IPS-18a (cell line): ENCODE measurements at regions not wholly inside any gene's neighbourhood (a gene's known extent, or its start where the extent isn't known, plus 50 kb on each side); places are given as distances from the start of the nearest gene placed in this dataset.

Experiments used
- H3K27ac ChIP-seq: one replicate; pipeline ENCODE4 v1.5.1; 2013; ENCODE audit warnings: low read length
- H3K27me3 ChIP-seq: one replicate; pipeline ENCODE4 v1.6.1; 2013; ENCODE audit warnings: mild to moderate bottlenecking, low read length; ENCODE audit not compliant: control insufficient read depth, insufficient read depth
- H3K36me3 ChIP-seq: one replicate; pipeline ENCODE4 v1.6.1; 2013; ENCODE audit warnings: low read depth, low read length; ENCODE audit not compliant: control insufficient read depth
- H3K4me1 ChIP-seq: one replicate; pipeline ENCODE4 v1.6.1; 2013; ENCODE audit warnings: low read depth, low read length; ENCODE audit not compliant: control insufficient read depth
- H3K4me3 ChIP-seq: one replicate; pipeline ENCODE4 v1.5.1; 2013; ENCODE audit warnings: low read length
- H3K9ac ChIP-seq: one replicate; pipeline ENCODE4 v1.6.1; 2013; ENCODE audit warnings: mild to moderate bottlenecking, low read length, moderate library complexity
- H3K9me3 ChIP-seq: one replicate; pipeline ENCODE4 v1.6.1; 2013; ENCODE audit warnings: low read depth, low read length; ENCODE audit not compliant: control insufficient read depth

GRCh38 chr5:110925398-110925797 lies 146.1 kb upstream of the TSLP start:
- H3K27ac ChIP-seq: no peak overlapping the region
- no peaks in the 10 kb centered on the region for H3K36me3 ChIP-seq
- no peak overlapping the region for H3K9ac ChIP-seq

DNA sequence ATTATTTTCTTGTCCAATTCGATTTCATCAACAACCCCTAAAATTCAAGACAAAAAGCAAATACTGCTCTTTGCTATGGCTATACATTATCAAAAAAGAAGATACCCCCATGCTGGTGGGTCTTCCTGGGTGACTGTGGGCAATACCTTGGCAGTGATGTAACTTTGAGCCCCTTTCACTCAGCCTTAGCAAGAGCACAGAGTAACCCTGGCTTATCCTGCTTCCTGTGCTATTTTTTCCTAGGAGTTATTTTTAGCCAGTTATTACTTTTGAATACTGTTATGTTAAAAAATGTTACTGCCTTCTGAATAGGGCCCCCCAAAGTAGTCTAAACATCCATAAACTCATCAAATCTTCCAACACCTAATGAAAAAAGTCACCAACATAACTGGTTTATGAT lies 145.6 kb upstream of the TSLP start:
- Histone ChIP-seq H3K36me3 (no peaks in the 10 kb centered on the region), H3K4me1 (no peaks in the 10 kb centered on the region), H3K9me3 (no peaks in the 10 kb centered on the region), H3K9ac (no peak overlapping the region), H3K27me3 (no peaks in the 10 kb centered on the region), H3K27ac (no peak overlapping the region), H3K4me3 (no peak overlapping the region)

More at GRCh38 chr5:110925398-110925797, 146.1 kb upstream of the TSLP start:
- no peaks in the 10 kb centered on the region for H3K9me3 ChIP-seq
- no peaks in the 10 kb centered on the region for H3K4me1 ChIP-seq
- no peak overlapping the region for H3K4me3 ChIP-seq
- H3K27me3 ChIP-seq: no peaks in the 10 kb centered on the region

DNA sequence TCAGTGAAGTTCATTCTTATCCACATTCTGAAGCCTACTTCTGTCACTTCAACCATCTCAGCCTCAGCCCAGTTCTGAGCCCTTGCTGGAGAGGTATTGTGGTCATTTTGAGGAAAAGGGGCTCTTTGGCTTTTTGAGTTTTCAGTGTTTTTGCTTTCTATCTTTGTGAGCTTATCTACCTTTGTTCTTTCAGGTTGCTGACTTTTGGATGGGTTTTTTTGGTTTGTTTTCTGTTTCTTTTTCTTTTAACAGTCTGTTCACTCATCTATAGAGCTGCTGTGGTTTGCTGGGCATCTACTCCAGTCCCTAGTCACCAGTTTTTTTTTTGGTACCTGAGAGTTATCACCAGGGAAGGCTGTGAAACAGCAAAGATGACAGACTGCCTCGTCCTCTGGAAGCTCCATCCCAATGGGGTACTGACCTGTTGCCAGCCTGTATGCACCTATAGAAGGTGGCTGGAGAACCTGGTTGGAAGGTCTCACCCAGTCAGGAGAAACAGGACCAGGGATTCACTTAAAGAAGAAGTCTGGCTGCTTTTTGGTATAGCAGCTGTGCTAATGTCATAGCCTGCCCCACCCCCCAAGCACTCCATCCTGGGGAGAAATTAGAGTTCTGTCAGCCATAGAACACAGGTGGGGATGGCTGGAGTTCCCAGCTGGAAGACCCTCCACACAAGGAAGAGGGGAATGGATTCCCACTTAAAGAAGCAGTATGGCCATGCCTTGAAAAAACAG lies 138.6 kb upstream of the TSLP start:
- Histone ChIP-seq H3K27ac (no peak overlapping the region), H3K27me3 (no peaks in the 10 kb centered on the region), H3K36me3 (no peaks in the 10 kb centered on the region), H3K9me3 (no peaks in the 10 kb centered on the region), H3K4me1 (no peaks in the 10 kb centered on the region), H3K9ac (no peak overlapping the region), H3K4me3 (no peak overlapping the region)

DNA sequence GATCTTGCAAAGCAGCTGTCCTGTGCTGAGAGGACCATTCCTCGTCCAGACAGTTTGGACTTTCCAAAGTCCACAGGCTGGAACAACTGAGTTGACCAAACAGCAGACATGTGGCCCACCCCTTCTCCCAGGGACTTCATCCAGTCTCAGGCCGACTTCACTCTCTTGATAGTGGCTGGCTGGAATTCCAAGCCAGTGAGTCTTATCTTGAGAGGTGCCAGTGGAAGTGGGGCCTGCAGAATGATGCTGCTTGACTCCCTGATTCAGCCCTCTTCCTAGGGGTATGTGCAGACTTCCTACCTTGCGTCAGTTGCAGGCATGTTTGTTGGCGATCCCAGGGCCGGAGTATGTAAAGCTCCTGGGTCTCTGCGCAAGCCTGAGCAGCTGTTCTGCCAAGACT lies 131.4 kb upstream of the TSLP start:
- Histone ChIP-seq H3K9ac (no peak overlapping the region), H3K4me1 (no peaks in the 10 kb centered on the region), H3K27ac (no peak overlapping the region), H3K4me3 (no peak overlapping the region), H3K36me3 (no peaks in the 10 kb centered on the region), H3K9me3 (no peaks in the 10 kb centered on the region), H3K27me3 (no peaks in the 10 kb centered on the region)

DNA sequence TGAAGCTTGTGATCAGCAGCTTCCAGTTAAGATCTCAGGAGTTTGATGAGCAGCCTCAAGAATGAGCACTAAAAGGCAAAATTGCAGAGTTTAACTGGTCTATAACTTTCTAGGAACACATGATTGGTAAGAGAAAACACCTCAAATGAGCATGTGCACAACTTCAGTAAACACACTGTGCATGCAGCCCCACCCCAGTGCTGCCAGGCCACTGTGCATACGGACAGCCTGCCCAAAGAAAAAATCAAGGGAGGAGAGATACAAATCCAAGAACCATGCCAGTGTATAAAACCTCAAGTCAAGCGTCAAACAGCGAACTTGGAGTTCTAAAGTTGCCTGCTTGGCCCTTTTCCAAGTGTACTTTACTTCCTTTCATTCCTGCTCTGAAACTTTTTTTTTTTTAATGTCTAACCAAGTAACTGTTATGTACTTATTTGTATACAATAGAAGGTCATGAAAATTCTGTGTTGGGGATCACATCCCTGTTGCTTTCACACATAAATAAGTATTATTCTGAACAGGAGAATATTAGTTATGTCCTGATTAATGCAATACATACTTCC lies 125.6 kb upstream of the TSLP start:
- Histone ChIP-seq H3K9me3 (no peaks in the 10 kb centered on the region), H3K27ac (no peak overlapping the region), H3K36me3 (no peaks in the 10 kb centered on the region), H3K9ac (no peak overlapping the region), H3K27me3 (no peaks in the 10 kb centered on the region), H3K4me3 (no peak overlapping the region), H3K4me1 (no peaks in the 10 kb centered on the region)

- no peaks in the 10 kb centered on the region for H3K36me3 ChIP-seq
- no peak overlapping the region for H3K27ac ChIP-seq
- no peaks in the 10 kb centered on the region for H3K4me1 ChIP-seq
- H3K27me3 ChIP-seq: no peaks in the 10 kb centered on the region
- no peak overlapping the region for H3K9ac ChIP-seq
- H3K4me3 ChIP-seq: no peak overlapping the region
- H3K9me3 ChIP-seq: no peaks in the 10 kb centered on the region
Observed at GRCh38 chr5:110951373-110951791, 120.1 kb upstream of the TSLP start.

DNA sequence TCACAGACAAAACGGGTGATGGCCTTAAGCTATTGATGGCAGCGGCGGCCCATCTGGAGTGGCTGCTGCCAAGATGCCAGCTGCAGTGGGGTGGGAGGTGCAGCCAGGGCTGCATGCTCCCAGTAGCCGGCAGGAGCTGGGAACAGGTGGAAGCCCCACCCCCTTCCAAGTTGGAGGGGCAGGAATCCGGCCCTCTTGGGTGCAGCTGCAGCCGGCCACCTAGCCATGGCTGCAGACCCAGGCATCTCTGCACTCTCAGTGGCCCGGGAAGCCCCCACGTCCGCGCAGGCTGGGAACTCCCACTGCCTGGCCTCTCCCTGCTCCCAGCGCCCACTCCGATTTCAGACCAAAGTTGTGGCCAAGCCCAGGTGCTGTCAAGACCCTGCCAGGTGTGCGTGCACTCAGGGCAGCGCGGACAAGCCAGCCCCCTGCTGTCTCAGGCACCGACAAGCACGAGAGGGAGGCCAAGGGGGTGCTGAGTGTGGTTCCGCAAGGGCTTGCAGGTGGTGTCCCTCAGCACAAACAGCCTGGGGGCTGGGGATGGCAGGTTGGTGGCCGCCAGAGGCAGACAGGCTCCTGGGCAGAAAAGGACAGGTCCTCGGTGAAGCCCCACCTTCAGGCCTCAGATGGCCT lies 115.1 kb upstream of the TSLP start:
- no peaks in the 10 kb centered on the region for H3K36me3 ChIP-seq
- H3K27me3 ChIP-seq: no peaks in the 10 kb centered on the region
- H3K4me1 ChIP-seq: no peaks in the 10 kb centered on the region
- H3K4me3 ChIP-seq: no peak overlapping the region
- no peaks in the 10 kb centered on the region for H3K9me3 ChIP-seq
- H3K9ac ChIP-seq: no peak overlapping the region
- no peak overlapping the region for H3K27ac ChIP-seq

GRCh38 chr5:110956913-110957813 lies 114.3 kb upstream of the TSLP start:
- Histone ChIP-seq H3K36me3 (no peaks in the 10 kb centered on the region), H3K4me1 (no peaks in the 10 kb centered on the region), H3K27ac (no peak overlapping the region), H3K9me3 (no peaks in the 10 kb centered on the region), H3K9ac (no peak overlapping the region), H3K27me3 (no peaks in the 10 kb centered on the region), H3K4me3 (no peak overlapping the region)

GRCh38 chr5:110957934-110958333 lies 113.6 kb upstream of the TSLP start:
- H3K27me3 ChIP-seq: no peaks in the 10 kb centered on the region
- H3K4me1 ChIP-seq: no peaks in the 10 kb centered on the region
- H3K27ac ChIP-seq: no peak overlapping the region
- no peaks in the 10 kb centered on the region for H3K9me3 ChIP-seq
- no peak overlapping the region for H3K4me3 ChIP-seq
- H3K9ac ChIP-seq: no peak overlapping the region
- H3K36me3 ChIP-seq: no peaks in the 10 kb centered on the region

- Histone ChIP-seq H3K36me3 (no peaks in the 10 kb centered on the region), H3K9me3 (no peaks in the 10 kb centered on the region), H3K9ac (no peak overlapping the region), H3K27me3 (no peaks in the 10 kb centered on the region), H3K27ac (no peak overlapping the region), H3K4me3 (no peak overlapping the region), H3K4me1 (no peaks in the 10 kb centered on the region)
Observed at GRCh38 chr5:110963495-110963894, 108.0 kb upstream of the TSLP start.

DNA sequence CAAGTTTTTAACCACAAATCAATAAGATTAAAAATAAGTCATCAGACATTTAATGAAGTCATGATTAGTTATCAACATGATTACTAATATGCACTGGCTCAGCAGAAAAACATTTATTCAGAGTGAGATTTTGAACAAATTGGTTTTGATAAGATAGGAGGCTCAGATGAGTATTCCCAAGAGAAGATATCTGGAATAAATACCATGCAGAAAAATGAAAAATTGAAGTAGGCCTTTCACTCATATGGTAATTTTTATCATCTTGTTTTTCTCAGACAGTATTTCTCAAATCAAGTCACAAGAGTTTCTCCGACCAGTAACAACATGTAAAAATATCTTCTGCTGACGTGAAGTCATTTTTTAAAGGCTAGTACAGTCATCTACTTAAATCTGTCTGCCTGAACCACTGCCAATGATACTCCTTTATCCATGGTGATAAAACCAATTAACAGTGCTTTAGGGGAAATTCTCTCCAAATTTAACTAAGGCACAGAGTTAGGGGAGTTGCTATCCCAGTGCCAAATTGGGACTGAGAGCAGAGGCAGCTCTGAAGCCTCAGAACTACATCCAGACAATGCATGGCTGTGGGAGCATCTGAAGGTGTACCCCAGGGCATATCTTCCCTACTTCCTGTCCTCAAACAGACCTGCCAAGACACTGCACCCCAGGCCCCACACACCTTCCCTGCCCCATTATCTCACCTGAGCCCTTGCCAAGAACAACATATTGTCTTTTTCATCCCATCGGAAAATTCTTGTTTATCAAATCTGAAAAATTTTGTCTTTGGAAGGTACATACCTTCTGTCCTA lies 105.5 kb upstream of the TSLP start:
- Histone ChIP-seq H3K9ac (no peak overlapping the region), H3K36me3 (no peaks in the 10 kb centered on the region), H3K4me3 (no peak overlapping the region), H3K4me1 (no peaks in the 10 kb centered on the region), H3K27me3 (no peaks in the 10 kb centered on the region), H3K27ac (no peak overlapping the region), H3K9me3 (no peaks in the 10 kb centered on the region)
